ENCODE measurements at regions not wholly inside any gene's neighbourhood (a gene's known extent, or its start where the extent isn't known, plus 50 kb on each side); places are given as distances from the start of the nearest gene placed in this dataset.

DNA sequence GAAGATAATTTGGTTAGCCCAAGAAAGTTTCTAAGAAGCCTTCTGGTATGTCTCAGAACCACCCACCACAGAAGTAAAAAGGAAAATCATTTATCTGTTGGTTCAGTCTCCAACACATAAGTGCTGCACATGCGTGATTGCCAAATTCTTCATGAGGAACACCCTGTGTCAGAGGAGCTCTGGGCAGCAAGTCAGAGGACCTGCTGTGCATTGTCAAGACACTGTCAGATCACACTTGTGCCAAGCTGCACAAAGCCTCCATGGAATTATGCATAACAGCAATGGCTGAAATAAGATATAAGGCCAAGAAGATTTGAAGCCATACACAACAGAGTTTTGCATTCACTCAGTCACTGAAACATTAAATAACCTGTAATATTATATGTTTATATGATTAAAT lies 1304.7 kb upstream of the FLRT2 start (continued):
- no peak for TF ChIP-seq SCRT1 (tag by site-specific recombination; IDR thresholded peaks at IDR 0.05; ENCODE audit: borderline replicate concordance)
- TF ChIP-seq ZNF416 (tag by site-specific recombination; IDR thresholded peaks at IDR 0.05): no peak

DNA sequence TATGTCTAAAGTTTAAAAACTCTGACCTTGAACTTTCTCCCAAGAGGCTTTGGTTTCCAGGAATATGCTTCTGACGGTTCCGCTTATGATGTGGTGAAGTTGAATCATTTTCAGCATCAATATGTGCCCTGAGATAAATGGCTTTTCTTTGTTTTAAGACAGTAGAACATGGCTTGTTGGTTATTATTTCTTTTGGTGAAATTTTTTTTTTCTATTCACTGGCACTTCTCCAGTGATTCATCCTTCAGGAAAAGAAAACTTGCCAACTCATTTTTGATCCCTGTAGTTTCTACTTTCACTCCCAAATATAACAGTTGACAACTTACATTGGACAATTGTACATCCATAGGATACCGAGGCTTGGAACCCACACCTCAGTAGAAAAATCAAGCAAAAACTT lies 1301.2 kb upstream of the FLRT2 start:
- H3K9me3 ChIP-seq (ENCODE audit: control insufficient read depth, insufficient read depth, low read depth, low read length): no peaks in the 10 kb centered on the region
- no peak for TF ChIP-seq ZNF302 (tag by site-specific recombination; IDR thresholded peaks at IDR 0.05; ENCODE audit: low read depth)
- TF ChIP-seq PRDM1 (tag by site-specific recombination; IDR thresholded peaks at IDR 0.05): no peak
- no peak for TF ChIP-seq ZNF155 (tag by site-specific recombination; IDR thresholded peaks at IDR 0.05)
- no peak for TF ChIP-seq SP2 (tag by site-specific recombination; IDR thresholded peaks at IDR 0.05)
- TF ChIP-seq ZNF366 (tag by site-specific recombination; conservative IDR thresholded peaks at IDR 0.05): no peak
- TF ChIP-seq EGR2 (tag by site-specific recombination; IDR thresholded peaks at IDR 0.05; ENCODE audit: low read depth): no peak
- TF ChIP-seq ZBTB8A (tag by site-specific recombination; IDR thresholded peaks at IDR 0.05): no peak

GRCh38 chr14:84234281-84234680 lies 1295.7 kb upstream of the FLRT2 start:
- TF ChIP-seq, protein P1, sequence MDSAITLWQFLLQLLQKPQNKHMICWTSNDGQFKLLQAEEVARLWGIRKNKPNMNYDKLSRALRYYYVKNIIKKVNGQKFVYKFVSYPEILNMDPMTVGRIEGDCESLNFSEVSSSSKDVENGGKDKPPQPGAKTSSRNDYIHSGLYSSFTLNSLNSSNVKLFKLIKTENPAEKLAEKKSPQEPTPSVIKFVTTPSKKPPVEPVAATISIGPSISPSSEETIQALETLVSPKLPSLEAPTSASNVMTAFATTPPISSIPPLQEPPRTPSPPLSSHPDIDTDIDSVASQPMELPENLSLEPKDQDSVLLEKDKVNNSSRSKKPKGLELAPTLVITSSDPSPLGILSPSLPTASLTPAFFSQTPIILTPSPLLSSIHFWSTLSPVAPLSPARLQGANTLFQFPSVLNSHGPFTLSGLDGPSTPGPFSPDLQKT (IDR thresholded peaks at IDR 0.05; ENCODE audit: borderline replicate concordance, low read depth, low read length): no peak
- no peak for TF ChIP-seq SP2 (tag by site-specific recombination; IDR thresholded peaks at IDR 0.05)
- no peak for TF ChIP-seq PBX3 (CRISPR knock-in tag; IDR thresholded peaks at IDR 0.05)
- TF ChIP-seq KLF1 (tag by site-specific recombination; IDR thresholded peaks at IDR 0.05): no peak
- no peak for TF ChIP-seq ZSCAN16 (tag by site-specific recombination; IDR thresholded peaks at IDR 0.05)
- TF ChIP-seq ZNF510 (tag by site-specific recombination; IDR thresholded peaks at IDR 0.05; ENCODE audit: insufficient replicate concordance): no peak
- TF ChIP-seq ZNF596 (tag by site-specific recombination; IDR thresholded peaks at IDR 0.05): no peak
- TF ChIP-seq GLIS2 (tag by site-specific recombination; IDR thresholded peaks at IDR 0.05): no peak
- no peak for TF ChIP-seq ZNF610 (tag by site-specific recombination; IDR thresholded peaks at IDR 0.05; ENCODE audit: borderline replicate concordance)
- no peak for TF ChIP-seq ZFP37 (tag by site-specific recombination; IDR thresholded peaks at IDR 0.05)
- TF ChIP-seq SCRT2 (tag by site-specific recombination; IDR thresholded peaks at IDR 0.05): no peak
- TF ChIP-seq MZF1 (tag by site-specific recombination; IDR thresholded peaks at IDR 0.05; ENCODE audit: borderline replicate concordance): no peak
- no peak for TF ChIP-seq ZNF792 (tag by site-specific recombination; IDR thresholded peaks at IDR 0.05)
- Histone ChIP-seq H3K27ac (ENCODE audit: extremely low read depth, low read depth, low read length) (no peak overlapping the region), H3K4me3 (ENCODE audit: low read depth, low read length) (no peak overlapping the region), H3K36me3 (ENCODE audit: control insufficient read depth in 2 of 2, insufficient read depth in 1 of 2, low read length in 2 of 2) (no peaks in the 10 kb centered on the region), H3K9me3 (ENCODE audit: control insufficient read depth, insufficient read depth, low read depth, low read length) (no peaks in the 10 kb centered on the region), H3K4me1 (ENCODE audit: control insufficient read depth, insufficient read depth, low read length) (no peaks in the 10 kb centered on the region)
- CTCF ChIA-PET: no interaction called here
- POLR2A ChIA-PET: no interaction called here

More for the DNA sequence above, 1301.2 kb upstream of the FLRT2 start:
- H3K4me1 ChIP-seq (ENCODE audit: control insufficient read depth, insufficient read depth, low read length): no peaks in the 10 kb centered on the region
- CTCF ChIA-PET: no interaction called here
- POLR2A ChIA-PET: no interaction called here
- H3K4me3 ChIP-seq (ENCODE audit: low read depth, low read length): no peak overlapping the region
- no peaks in the 10 kb centered on the region for H3K36me3 ChIP-seq (ENCODE audit: control insufficient read depth in 2 of 2, insufficient read depth in 1 of 2, low read length in 2 of 2)
- no peak overlapping the region for H3K27ac ChIP-seq (ENCODE audit: extremely low read depth, low read depth, low read length)

- no peak overlapping the region for H3K4me3 ChIP-seq (ENCODE audit: low read depth, low read length)
- H3K4me1 ChIP-seq (ENCODE audit: control insufficient read depth, insufficient read depth, low read length): no peaks in the 10 kb centered on the region
- H3K9me3 ChIP-seq (ENCODE audit: control insufficient read depth, insufficient read depth, low read depth, low read length): no peaks in the 10 kb centered on the region
- no peaks in the 10 kb centered on the region for H3K36me3 ChIP-seq (ENCODE audit: control insufficient read depth in 2 of 2, insufficient read depth in 1 of 2, low read length in 2 of 2)
- no peak overlapping the region for H3K27ac ChIP-seq (ENCODE audit: extremely low read depth, low read depth, low read length)
- POLR2A ChIA-PET: no interaction called here
- CTCF ChIA-PET: no interaction called here
- TF ChIP-seq, protein P2, sequence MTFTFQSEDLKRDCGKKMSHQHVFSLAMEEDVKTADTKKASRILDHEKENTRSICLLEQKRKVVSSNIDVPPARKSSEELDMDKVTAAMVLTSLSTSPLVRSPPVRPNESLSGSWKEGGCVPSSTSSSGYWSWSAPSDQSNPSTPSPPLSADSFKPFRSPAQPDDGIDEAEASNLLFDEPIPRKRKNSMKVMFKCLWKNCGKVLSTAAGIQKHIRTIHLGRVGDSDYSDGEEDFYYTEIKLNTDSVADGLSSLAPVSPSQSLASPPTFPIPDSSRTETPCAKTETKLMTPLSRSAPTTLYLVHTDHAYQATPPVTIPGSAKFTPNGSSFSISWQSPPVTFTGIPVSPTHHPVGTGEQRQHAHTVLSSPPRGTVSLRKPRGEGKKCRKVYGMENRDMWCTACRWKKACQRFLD (tag by site-specific recombination; IDR thresholded peaks at IDR 0.05): no peak
- TF ChIP-seq ZNF132 (tag by site-specific recombination; IDR thresholded peaks at IDR 0.05; ENCODE audit: borderline replicate concordance): no peak
- no peak for TF ChIP-seq BCL11B (tag by site-specific recombination; IDR thresholded peaks at IDR 0.05; ENCODE audit: low read depth)
- TF ChIP-seq ZFP37 (tag by site-specific recombination; IDR thresholded peaks at IDR 0.05): no peak
- TF ChIP-seq ZNF354C (tag by site-specific recombination; IDR thresholded peaks at IDR 0.05; ENCODE audit: borderline replicate concordance, low read depth): no peak
Measured at GRCh38 chr14:84236290-84236689, 1293.7 kb upstream of the FLRT2 start.
